ENCODE measurements at regions not wholly inside any gene's neighbourhood (a gene's known extent, or its start where the extent isn't known, plus 50 kb on each side); places are given as distances from the start of the nearest gene placed in this dataset.

DNA sequence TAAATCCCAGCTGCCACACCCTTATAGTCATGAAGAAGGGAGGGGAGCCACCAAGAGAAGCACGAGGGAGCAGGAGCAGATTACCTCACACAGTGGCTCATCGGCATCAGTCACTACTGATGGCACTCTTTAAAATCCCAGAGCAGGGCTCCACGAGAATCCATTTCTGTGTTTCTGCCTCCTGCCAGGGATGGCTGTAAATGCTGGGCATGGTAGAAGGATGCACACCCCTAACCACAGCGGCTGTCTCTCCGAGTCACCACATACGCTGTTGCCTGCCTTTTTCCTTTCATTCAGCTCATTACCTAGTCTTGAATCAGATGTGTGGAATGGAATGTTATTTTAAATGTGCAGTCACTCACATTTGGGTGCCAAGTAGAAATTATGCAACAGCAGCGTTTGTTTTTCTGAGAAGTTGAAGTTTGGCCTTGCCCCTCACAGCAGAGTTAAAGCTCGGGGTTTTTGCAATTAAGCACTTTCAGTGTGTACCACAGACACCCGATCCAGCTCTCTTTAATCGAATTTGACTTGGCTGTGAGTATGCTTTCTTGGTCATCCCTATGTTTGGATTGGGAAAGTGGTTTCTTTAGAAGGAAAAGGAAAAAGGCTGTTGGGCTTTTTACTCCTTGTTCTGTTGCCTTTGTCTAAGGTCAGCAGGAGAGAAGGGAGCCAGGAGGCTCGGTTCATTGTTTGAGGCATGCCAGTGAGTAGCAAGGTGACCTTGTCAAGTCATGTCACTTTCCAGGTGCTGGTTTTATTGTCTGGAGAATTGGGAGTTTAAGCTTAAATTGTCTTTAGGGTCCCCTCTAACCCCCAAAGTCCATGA lies 284.2 kb upstream of the TPM1 start:
- no peak for DNase-seq

DNA sequence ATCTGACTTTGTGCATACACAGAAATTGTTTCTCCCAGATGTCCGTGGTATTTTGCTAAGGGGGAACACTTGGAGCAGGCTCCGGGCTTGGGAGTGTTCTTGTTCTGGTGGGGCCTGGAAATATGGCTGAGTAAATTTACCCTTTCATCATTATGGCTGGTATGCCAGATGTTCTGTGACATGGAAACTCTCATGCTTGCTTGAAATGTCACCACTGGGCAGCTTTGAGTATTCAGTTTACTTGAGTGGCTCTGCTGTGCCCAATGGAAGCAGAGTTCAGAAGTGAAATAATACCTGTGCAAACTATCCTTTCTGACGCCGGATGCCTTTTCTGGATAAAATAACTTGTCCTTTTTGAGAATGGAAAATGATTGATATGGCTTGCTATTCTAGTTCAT lies 283.6 kb upstream of the TPM1 start:
- DNase-seq, result no peak

DNA sequence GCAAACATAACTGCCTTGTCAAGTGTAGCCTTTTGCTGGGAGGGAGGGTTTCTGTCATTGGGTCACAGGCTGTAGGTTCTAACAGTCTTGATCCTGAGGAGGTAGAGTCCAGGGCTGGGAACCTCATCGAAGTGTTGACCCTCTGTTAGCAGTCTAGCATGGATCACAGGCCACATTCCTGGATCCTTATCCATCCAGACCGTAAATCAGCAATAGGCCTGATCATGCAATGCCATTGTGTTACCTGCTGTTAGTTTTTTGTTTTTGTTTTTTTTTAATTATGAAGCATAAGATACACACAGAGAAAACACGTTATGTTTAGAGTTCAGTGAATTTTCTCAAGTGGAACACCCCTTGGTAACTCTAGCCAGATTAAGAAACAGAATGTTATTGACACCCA lies 282.0 kb upstream of the TPM1 start:
- no peak for DNase-seq

GRCh38 chr15:62765916-62766315 lies 276.6 kb upstream of the TPM1 start:
- no peak for DNase-seq

- no peak for DNase-seq
Measured at GRCh38 chr15:62766599-62766998, 275.9 kb upstream of the TPM1 start.

GRCh38 chr15:62769604-62770003 lies 272.9 kb upstream of the TPM1 start:
- no peak for DNase-seq

- DNase-seq, result no peak
Measured at GRCh38 chr15:62770111-62770660, 272.4 kb upstream of the TPM1 start.

GRCh38 chr15:62770752-62771151 lies 271.8 kb upstream of the TPM1 start:
- DNase-seq, result no peak

- DNase-seq, result no peak
Measured at GRCh38 chr15:62771234-62771633, 271.3 kb upstream of the TPM1 start.

DNA sequence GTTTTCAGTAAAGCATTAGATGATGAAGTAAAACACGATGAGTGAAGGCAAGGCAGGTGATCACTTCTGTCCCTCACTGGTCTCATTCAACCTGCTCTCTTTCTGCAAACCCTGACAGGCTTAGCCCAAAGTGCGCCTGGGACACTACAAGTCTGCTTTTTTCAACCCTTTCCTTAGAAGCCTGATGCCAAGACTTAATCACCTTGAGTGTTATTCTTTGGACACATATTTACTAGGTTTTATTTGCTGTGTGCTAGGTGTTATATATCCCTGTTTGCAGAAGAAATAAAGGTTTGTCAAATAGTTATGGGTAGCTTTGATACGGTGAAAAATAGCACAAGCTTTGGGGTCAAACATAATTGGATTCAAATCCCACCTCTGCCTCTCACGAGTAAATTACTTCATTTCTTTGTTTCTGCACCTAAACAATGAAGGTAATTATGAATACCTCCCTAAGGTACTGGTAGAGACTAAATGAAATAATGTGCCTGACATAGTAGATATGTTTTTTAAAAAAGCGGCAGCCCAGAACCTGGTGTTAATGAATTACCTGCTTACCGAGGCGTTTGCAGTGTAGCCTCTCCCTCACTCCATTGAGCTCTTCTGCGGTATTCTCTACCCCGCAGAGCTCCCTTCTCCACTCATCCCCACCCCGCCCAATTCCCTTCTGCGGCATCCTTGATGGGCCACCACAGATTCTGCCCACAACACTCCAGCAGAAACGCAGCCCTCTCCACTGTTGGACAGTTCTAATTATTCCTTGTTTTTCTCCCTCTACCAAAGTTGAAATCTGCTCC lies 269.0 kb upstream of the TPM1 start:
- DNase-seq, result no peak

DNA sequence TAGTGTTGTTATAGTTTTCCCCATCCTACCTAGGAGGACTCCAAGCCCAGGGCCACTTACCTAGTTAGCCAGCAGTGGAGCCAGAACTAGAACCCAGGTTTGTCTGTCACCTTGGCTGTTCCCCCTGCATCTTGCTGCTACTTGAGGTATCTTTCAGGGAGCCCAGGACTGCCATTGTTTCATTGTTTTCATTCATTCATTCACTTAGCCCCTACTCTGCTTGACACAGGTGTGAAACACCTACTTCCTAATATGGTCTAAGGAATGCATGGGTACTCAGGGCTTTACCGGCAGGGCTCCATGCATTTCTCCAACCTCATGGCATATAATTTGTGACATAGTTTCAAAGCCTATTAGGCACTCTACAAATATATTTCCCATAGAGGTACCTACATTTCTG lies 266.6 kb upstream of the TPM1 start:
- no peak for DNase-seq

- no peak for DNase-seq
Measured at GRCh38 chr15:62777671-62778070, 264.9 kb upstream of the TPM1 start.

GRCh38 chr15:62779036-62779770 lies 263.3 kb upstream of the TPM1 start:
- DNase-seq, result no peak

DNA sequence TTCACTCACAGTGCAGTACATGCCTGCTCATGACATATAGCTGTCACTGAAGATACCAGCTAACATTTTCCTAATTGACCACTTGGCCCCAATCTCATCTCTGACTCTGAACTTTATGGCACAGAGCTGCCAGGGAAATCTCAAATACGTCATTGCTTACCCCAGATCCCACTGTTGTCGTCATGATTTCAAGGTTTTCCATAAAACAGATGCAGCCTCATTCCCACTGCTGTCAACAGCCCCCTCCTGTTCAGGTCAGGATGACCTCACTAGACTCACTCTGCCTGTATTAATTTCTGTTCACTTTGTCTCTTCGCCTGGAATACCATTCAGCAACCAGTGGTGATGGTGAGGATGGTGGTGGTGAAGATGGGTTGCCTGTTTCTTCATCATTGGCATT lies 262.6 kb upstream of the TPM1 start:
- no peak for DNase-seq

DNA sequence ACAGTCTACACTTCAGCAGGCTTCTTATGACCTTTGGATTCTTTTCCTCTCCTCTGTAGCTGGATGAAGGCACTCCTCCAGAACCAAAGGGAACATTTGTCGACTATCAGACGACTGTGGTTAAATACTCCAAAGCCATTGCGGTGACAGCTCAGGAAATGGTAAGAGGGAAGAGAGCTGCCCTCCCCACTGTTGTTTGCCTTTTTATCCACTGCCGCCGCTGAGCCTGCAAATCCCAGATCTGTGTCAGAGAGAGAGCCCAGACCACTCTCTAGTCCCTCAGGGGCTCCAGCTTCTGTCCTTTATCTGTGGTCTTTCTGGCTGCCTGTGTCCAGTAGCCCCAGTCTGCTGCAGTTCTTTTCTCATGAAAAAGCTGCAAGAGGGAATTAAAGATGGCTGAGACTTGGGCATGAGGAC lies 261.5 kb upstream of the TPM1 start:
- DNase-seq, result no peak

- peak; percentile 10 for DNase-seq
Measured at GRCh38 chr15:62782071-62782841, 260.3 kb upstream of the TPM1 start.

GRCh38 chr15:62782896-62783295 lies 259.7 kb upstream of the TPM1 start:
- DNase-seq, result no peak

GRCh38 chr15:62783303-62783957 lies 259.1 kb upstream of the TPM1 start:
- DNase-seq, result no peak

- DNase-seq, result no peak
Measured at GRCh38 chr15:62785881-62786828, 256.4 kb upstream of the TPM1 start.

DNA sequence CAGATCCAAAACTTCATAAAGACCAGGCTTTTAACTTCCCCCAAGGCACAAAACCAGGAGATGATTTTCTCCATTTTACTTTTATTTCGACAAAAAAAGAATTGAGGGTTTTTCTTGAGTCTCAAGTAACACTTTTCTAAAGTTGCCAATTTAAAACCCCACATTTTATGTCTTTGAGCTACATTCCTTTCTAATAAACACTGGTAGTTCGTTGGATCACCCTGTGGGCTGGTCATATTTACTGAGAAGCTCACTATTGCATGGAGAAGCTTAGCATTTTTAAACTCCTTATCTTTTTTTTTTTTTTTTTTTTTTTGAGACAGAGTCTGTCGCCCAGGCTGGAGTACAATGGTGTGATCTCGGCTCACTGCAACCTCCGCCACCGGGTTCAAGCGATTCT lies 255.1 kb upstream of the TPM1 start:
- DNase-seq, result no peak

GRCh38 chr15:62788224-62788623 lies 254.3 kb upstream of the TPM1 start:
- DNase-seq, result no peak

Measured in CD4-positive, alpha-beta T cell treated with Interleukin-10 for 1 hour (primary cell).